ENCODE measurements at regions not wholly inside any gene's neighbourhood (a gene's known extent, or its start where the extent isn't known, plus 50 kb on each side); places are given as distances from the start of the nearest gene placed in this dataset.

- DNase-seq (ENCODE audit: low spot score) (no peak), ATAC-seq (ENCODE audit: insufficient number of reproducible peaks, low FRiP score, low read depth) (no peak)
- Histone ChIP-seq H3K27me3 (replicated peaks; ENCODE audit: insufficient read depth) (no peaks in the 10 kb centered on the region), H3K36me3 (no peaks in the 10 kb centered on the region), H3K4me1 (ENCODE audit: control insufficient read depth in 1 of 2, low read depth in 2 of 2) (no peaks in the 10 kb centered on the region), H3K27ac (no peak overlapping the region), H3K4me3 (no peak overlapping the region), H3K9me3 (no peaks in the 10 kb centered on the region)
- TF ChIP-seq CTCF (IDR thresholded peaks at IDR 0.05) = no peak
Measured at GRCh38 chr13:64041296-64041695, 2625.6 kb upstream of the PCDH20 start.

DNA sequence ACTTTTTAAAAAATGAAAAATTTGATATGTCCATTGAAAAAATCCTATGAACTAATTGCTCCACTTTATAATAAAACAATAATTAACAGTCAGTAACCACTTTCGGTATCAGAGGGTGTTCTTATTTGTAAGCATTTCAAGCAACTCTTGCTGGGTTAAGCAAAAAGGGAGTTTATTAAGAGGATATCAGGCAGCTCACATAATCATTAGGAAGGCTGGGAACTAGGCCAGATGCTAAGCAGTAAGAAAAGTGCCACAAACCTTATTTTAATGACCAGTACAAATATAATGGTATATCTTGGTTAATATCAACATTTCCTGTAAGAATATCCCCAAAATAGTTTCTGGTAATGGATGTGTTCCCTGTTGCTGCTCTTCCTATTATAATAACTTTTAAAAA lies 2618.3 kb upstream of the PCDH20 start:
- Histone ChIP-seq H3K4me1 (ENCODE audit: control insufficient read depth in 1 of 2, low read depth in 2 of 2) (no peaks in the 10 kb centered on the region), H3K4me3 (no peak overlapping the region), H3K9me3 (no peaks in the 10 kb centered on the region), H3K27me3 (replicated peaks; ENCODE audit: insufficient read depth) (no peaks in the 10 kb centered on the region), H3K27ac (no peak overlapping the region), H3K36me3 (no peaks in the 10 kb centered on the region)
- ATAC-seq (ENCODE audit: insufficient number of reproducible peaks, low FRiP score, low read depth) (no peak), DNase-seq (ENCODE audit: low spot score) (no peak)
- TF ChIP-seq CTCF (IDR thresholded peaks at IDR 0.05) = no peak

DNA sequence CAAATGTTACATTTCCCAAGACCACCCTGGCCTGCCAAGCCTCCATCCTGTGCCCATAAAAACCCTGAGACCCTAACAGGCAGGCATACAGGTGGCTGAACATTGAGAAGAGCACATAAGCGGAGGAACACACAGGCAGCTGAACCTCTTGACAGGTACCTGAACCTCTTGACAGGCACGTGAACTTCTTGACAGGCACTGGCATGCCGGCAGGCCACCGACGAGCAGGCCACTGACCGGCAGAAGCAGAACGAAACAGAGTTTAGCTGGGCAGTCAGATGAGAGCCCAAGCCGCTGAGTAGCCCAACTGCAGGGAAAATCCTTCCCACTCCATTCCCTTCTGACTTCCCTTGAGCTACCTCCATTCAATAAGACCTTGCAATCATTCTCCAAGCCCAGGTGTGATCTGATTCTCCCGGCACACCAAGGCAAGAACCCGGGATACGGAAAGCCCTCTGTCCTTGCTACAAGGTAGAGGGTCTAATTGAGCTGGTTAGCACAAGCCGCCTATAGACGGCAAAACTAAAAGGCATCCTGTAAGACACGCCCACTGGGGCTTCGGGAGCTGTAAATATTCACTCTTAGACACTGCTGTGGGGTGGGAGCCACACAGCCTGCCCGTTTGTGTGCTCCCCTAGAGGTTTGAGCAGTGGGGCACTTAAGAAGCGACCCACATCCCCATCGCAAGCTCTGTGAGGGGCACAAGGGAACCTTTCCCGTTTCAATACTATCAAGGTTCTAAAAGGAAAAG lies 2613.9 kb upstream of the PCDH20 start:
- H3K27ac ChIP-seq = no peak overlapping the region
- no peaks in the 10 kb centered on the region for H3K27me3 ChIP-seq (replicated peaks; ENCODE audit: insufficient read depth)
- no peaks in the 10 kb centered on the region for H3K9me3 ChIP-seq
- no peaks in the 10 kb centered on the region for H3K36me3 ChIP-seq
- no peak overlapping the region for H3K4me3 ChIP-seq
- DNase-seq (ENCODE audit: low spot score) (no peak), ATAC-seq (ENCODE audit: insufficient number of reproducible peaks, low FRiP score, low read depth) (no peak)
- no peak for TF ChIP-seq CTCF (IDR thresholded peaks at IDR 0.05)
- H3K4me1 ChIP-seq (ENCODE audit: control insufficient read depth in 1 of 2, low read depth in 2 of 2) = no peaks in the 10 kb centered on the region

DNA sequence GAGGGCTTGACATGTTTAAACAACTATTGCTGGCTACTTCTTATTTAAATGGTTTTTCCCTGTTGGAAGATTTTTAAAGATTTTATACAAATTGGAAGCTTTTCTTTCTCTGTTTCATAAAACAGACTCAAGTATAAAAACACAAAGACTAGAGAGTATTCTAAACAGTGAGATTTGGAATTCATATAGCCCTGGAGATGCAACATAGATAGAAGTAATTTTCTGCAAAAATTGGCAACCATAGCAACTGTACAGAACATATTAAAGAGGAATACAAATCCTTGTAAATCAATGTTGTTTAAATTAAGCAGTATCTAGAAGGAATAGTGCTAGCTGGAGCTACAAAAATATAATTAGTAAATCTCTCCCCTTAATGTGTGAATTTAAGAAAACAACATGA lies 2612.9 kb upstream of the PCDH20 start:
- no peak for DNase-seq (ENCODE audit: low spot score)
- no peak for TF ChIP-seq CTCF (IDR thresholded peaks at IDR 0.05)
- H3K9me3 ChIP-seq = no peaks in the 10 kb centered on the region
- H3K4me3 ChIP-seq = no peak overlapping the region
- H3K27ac ChIP-seq = no peak overlapping the region
- ATAC-seq (ENCODE audit: insufficient number of reproducible peaks, low FRiP score, low read depth) = no peak
- no peaks in the 10 kb centered on the region for H3K27me3 ChIP-seq (replicated peaks; ENCODE audit: insufficient read depth)
- H3K36me3 ChIP-seq = no peaks in the 10 kb centered on the region
- H3K4me1 ChIP-seq (ENCODE audit: control insufficient read depth in 1 of 2, low read depth in 2 of 2) = no peaks in the 10 kb centered on the region

DNA sequence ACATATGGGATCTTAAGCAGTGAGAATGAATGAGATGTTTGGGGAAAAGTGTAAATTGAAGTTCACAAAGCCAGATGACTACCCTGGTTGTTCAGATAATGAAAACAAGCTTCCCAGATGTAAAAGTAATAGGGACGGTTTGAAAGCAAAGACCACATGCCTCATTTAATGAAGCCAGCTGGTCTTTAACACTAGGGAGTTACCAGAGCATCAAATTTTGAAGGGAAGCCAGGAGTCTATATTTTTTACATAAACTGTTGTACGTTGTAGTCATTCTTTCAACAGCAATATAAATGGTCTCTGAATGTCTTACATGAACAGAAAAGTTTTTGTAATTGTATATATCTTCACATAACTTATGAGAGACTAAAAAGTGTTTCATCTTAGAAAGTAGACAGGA lies 2604.5 kb upstream of the PCDH20 start:
- TF ChIP-seq CTCF (IDR thresholded peaks at IDR 0.05) = no peak
- Histone ChIP-seq H3K27ac (no peak overlapping the region), H3K4me3 (no peak overlapping the region), H3K9me3 (no peaks in the 10 kb centered on the region), H3K36me3 (no peaks in the 10 kb centered on the region), H3K4me1 (ENCODE audit: control insufficient read depth in 1 of 2, low read depth in 2 of 2) (no peaks in the 10 kb centered on the region), H3K27me3 (replicated peaks; ENCODE audit: insufficient read depth) (no peaks in the 10 kb centered on the region)
- DNase-seq (ENCODE audit: low spot score) (no peak), ATAC-seq (ENCODE audit: insufficient number of reproducible peaks, low FRiP score, low read depth) (no peak)
